Stimulated activated CD8-positive, alpha-beta memory T cell treated with anti-CD3 and anti-CD28 coated beads, Interleukin-7, amount 100 ng/mL, for 48 hours (primary cell): ENCODE measurements at regions not wholly inside any gene's neighbourhood (a gene's known extent, or its start where the extent isn't known, plus 50 kb on each side); places are given as distances from the start of the nearest gene placed in this dataset.

Experiments used
- DNase-seq, 2 donors: peaks; one replicate each; pipeline ENCODE4 v3.0.0-alpha.2; 2020; ENCODE audit warnings: low read depth in 1 of 2; ENCODE audit errors: extremely low read depth in 1 of 2

DNA sequence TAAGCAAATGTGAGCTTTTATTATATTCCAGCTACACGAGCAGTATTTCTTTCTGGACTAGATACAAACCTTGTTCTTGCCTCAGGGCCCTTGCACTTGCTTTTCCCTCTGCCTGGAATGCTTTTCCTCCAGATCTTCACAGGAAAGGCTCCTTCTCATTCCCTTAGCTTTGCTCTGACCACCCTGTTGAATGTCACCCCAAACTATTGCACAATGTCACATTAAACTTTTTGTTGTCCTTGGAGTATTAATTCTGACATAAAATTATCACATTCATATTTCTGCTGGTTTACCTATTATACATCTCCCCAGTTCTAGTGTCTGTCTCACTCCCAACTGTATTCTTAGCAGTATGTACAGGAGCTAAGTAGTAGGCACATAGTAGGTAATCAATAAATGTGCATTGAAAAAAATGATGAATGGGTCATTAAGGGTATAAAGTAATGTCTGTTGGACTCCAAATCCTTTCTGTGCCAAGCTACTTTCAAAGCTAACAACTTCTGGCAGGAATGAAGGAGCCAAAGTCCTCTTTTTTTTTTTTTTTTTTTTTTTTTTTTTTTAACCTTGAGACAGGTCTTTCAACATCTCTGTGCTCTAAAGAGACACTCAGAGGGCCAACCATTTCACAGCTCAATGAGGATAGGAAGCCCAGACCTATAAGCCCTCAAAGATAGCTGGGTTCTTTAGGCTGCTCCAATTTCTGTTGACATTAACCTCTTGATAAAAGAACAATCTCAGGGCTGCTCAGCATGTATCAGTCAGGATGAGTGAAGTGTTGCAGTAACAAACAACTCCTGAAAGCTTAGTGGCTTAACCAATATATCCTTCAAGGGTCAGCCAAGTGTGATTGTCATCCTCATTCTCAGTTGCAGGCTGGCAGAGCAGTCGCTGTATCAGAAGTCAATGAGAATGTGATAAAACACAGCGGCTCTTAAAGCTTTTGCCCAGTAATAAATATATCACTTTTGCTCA is 424.4 kb upstream of the TBX3 start:
- no peak for DNase-seq

DNA sequence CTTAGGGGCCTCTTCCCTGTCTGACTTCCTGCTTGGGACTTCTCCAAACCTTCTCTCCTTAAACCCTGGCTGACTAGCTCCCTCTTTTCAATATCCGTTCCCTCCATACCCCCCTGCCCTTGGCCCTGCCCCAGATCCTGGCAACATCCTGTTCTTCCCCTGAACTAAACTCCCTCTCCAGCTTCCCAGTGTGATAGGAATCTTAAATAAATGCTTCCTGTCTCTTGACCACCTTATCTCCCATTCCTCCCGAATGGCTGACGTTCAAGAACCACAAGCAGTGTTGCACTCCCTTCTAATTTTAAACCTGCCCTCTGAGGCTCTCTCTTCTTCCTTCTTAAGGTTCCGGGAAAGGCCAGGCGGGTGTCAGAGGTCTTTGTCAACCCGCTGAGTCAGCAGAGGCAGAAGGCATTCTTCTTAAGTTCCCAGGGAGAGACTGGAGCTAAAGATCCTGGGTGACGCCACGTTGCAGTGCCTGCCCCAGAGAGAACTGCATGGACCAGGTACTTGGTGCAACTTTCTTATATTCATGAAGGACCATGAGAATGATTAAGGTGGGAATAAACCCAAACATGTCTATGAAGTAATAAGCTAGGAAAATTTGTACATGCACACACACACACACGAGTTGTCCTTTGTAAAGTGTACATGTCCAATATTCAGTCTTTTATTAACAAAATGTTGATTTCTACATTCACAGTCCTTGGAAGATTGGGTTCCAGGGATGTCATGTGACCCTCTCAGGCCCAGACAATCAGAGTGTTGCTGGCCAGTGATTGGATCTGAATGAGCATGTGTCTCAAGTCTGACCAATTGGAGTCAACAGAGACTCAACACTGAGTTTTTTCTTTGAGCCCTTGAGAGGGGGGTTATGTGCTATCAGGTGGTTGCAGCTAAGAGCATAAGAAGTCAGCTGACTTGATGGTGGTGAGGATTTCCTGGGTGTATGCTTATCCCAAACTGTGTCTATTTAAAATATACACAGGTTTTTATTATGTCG is 420.2 kb upstream of the TBX3 start:
- DNase-seq, result no peak

DNA sequence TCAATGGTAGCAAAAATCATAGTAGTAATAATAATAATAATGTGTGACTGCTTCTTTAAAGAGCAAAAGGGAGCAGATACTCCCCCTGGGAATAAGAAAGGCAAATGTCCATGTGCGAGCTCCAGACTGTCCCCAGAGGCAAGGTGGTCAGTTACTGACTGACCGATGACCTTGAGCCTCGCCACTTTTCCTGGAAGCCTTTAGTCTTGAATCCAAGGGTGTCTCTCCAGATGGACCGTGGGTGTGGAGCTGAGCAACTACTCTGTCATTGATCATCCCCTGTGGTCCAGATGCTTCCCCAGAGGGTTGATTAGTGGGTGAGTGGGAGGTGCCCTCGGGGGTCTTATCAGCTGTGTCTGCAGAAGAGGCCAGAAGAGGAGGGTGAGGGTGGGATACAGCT is 418.5 kb upstream of the TBX3 start:
- DNase-seq, result no peak

DNA sequence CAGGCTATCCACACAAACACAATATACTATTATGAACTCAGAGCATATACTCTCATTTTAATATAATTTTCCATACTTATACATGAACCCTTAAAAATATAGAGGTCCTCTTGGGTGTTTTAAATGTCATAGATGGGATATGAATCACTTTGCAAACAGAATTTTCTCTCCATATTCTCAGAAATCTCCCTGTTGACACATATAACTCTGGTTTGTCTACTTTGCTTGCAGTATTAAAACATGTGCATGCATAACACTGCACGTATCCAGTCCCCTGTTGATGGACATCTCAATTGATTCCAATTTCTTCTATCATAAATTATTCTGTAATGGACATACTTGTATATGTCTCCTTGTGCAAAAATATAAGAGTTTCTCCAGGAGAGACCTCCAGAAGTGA is 417.5 kb upstream of the TBX3 start:
- DNase-seq, result no peak

DNA sequence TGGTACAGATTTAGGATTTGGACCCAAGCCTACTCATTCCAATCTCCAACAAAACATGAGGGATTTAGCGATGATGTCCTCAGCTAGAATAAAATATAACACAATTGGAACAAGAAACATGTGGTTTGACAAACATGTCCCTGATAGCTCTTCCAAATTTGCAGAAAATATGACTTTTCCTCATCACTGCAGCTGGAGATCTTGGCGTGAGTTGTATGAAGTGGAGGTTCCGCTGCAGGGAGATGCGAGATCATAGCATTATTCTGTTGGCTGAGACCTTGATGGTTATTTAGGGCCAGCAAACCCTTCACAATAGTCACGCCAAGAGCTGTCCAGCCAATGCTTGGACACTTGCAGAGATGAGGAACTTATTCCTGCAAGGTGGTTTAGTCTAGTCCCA is 413.4 kb upstream of the TBX3 start:
- DNase-seq, result no peak

DNA sequence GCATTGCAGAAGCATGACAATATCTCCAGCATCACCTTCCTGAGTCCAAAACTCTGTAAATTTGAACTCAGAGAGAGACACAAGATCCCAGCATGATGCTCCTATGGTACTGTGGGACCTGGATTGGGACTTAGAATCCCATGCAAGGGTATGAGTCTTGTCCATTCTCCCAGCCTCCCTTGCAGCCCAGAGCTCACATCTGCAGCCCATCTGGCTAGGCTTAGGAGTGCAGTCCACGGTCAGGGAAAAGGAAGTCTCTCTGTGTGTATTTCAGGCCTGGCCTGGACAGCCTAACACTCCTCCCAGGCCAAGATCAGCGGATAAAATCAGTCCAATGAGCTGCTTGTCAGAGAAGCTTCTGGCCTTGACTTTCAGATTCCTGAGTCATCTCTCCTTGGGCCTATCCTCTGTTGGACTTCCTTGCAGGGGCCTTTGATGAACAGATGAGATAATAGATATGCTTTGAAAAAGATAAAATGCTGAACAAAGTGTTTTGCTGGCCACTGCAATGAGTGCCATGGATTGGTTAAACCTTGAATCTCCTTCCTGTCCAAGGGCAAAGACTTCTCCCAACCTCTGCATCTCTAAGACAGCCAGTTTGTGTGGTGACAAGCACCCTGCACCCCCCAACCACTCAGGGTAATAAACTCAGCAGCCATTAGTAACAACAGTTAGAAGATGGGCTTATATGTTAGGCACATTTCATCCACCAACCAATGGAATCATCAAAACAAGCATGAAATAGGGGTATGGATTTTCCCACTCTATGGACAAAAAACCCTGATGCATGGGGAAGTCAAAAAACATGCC is 412.8 kb upstream of the TBX3 start:
- no peak for DNase-seq

DNA sequence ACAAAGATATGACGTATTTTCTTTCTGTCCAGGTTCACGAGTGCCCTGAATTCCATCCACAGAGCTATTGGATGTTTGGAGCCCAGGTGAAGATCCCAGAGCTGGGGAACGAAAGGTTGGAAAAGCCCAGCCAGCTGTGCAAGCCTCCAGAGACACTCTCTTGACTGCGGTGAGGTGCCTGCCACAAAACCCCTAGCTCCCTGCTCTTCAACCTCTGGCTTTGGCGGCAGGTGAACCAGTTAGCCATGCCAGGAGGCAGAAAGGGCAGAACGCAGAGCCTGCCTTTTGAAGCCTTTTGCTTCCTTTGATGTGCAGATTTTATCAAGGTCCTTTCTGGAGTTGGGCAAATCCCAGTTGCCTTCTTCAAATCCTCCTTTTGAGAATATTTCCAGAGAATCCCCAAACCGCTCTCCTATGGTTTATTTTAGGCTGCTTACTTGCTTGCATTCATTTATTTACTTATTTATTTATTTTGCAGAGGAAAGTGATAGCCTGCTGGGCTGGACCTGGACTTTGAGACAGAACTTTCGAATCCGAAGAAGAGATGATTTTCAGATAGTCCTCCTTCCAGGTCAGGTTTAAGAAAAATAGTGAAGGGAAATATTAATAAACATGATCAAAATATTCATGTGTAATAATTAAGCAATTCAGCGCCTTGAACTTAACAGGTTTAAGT is 411.2 kb upstream of the TBX3 start:
- no peak for DNase-seq

DNA sequence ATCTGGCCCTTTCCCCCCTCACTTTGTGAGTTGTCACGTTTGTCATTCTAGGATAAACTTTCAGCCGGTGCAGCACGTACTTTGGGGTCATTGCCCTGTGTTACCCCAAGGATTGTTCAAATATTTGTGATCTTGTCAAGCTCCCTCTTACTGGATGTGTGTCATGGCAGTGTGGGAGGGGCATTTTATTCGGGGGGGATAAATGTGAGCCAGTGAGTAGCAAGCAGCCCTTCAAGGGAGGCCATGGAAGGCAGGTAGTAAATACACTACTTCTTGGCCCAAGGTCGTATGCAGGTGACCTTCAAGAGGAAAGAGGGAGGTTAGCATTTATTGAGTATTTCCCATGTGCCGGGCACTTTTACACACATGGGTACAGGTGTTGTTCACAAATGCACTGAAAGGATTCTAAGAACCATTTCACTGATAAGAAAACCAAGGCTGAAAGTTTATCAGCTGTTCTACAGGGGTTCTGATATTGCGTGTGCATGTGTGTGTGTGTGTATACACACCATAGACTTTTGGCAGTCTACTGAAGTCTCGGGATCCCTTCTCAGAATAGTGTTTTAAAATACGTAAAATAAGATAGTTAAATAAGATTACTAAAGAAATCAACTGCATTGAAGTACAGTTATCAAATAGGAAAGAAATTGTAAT is 410.3 kb upstream of the TBX3 start:
- DNase-seq, result no peak

DNA sequence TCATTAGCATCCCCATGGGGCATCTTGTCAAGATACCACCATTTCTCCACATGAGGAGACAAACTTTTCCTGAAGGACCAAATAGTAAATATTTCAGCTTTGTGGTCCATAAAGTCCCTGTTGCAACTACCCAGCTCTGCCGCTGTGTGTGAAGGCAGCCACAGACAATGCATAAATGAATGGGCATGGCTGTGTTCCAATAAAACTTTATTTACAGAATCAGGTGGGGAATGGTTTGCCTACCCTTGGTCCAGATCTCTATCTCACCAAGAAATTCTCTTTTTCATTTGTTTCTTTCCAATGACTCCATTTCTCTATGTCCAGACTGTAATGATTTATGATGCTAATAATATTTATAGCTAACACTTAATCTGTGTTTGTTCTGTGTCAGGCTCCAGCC is 409.3 kb upstream of the TBX3 start:
- DNase-seq, result no peak

DNA sequence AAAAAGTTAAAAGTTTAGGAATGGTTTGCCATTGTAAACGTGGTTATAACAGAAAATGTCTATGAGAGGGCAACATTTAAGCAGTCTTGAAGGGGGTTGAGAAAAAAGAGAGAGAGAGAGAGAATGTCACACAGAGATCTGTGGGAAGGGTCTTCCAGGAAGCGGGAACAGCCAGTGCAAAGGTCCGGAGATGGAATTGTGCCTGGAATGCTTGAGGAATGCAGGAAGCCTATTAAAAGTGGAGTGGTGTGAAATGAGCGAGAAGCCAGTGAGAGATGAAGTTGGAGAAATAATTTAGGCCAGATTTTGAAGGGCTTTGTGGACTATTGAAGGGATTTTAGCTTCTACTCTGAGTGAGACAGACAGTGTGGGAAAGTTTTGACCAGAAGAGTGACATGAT is 406.8 kb upstream of the TBX3 start:
- no peak for DNase-seq

DNA sequence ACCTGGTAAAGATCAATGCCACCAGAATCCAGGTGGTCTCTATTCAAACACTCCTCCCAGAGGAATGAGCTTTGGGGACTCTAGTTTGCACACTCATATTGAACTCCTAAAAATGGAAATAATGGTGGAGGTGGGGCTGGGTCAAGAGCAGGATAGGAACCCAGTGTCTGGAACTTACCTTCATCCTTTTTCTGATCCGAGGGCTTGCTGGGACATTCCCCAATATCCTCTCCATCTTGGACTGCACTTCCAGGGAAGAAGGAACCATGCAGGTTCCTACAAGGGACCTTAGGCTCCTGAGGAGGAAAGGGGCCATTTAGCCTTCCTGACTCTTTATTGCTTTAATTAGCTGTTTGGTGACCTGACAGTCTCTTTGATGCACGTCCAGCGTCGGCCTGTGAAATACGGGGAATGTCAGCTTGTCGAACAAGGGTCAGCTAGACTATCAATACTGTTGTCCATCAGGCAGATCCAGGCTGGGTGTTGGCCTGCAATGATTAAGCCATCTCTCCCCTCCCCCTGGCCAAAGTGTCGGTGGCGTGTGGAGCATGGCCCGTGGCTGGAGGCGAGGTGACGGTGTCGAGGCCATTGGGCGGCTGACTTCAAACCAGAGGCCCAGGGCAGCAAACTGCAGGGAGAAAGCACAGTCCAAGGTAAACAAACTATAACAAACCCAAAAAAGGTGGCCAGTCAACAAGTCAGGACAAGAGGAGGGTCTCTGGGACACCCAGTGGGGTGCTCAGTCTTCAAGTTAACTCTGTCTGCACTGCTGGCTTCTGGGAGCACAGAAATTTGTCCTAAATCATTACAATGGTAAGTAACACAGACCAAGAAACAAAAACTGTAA is 405.2 kb upstream of the TBX3 start:
- DNase-seq, result no peak

DNA sequence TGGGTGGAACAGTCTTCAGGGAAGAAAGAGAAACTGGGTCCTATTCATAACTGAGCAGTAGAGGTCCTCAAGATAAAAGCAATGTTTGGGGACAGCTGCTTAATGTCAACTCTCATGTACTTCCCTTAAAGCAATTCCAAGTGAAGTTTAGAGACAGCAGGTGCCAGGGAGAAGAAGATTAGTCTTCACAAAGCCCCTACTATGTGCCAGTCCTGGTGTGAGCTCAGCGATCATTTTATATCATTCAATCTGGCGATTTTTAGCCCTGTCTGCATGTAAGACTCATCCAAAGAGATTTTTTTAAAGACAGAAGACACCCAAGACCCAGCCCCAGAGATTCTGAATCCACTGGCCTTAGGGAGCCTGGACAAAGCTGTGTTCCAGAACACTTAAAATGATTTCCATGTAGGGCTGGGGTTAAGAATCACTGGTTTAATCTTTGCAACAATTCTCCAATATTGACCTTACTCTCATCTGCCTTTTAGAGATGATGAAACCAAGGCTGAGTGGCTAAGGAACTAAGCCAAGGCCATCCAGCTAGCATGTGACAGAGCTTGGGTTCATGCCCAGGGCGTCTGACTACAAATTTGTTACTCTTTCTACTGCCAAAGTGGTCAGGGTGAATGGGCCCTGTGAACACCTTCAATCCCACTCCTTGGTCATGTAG is 404.5 kb upstream of the TBX3 start:
- no peak for DNase-seq

DNA sequence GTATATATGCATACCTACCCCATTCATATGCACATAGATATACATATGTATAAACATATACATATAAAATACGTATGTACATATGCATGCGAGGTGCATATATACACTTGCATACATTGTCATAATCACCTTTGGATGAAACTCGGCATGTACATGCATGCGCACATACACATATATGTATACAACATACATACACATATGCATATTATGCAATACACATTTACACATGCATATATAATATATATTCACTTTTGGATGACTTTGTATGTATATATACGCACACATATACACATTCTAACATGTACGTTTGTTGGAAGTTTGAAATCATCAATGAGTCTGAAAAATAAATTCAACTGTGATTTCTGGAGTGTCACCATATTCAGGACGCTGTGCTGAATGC is 401.6 kb upstream of the TBX3 start:
- no peak for DNase-seq

DNA sequence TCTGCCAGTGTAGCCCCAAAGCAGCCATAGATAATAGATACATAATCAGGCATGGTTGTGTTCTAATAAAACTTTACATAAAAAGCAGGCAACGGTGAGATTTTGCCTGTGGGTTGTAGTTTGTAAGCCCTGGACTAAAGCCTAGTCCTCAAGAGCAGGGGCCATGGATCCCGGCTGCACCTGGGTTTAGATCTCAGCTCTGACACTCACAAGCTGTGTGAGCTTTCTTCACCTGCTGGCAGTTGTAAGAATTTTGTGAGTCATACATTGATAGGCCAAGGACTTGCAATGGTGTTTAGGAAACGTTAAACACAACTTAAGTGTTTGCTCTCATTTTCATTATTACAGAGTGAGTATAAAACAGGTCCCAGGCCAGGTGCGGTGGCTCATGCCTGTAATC is 395.8 kb upstream of the TBX3 start:
- DNase-seq, result no peak

DNA sequence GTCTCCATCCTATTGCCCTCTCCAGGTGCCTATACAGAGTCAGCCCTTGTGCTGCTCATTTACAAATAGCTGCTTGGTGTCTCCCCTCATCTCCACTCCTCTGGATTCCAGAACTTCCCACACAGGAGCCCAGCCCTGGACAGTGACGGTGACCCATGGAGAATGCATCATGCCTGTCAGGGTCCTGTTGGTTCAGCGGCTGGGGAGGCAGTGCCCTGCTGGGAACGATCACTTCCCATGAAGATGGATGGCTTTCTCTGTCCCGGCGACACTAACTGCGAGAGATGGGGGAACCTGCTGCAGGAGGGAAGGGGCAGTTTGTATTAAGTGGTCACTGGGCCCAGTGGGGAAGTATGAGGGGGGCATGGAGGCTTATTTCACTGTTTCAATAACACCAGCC is 395.0 kb upstream of the TBX3 start:
- DNase-seq, result no peak

DNA sequence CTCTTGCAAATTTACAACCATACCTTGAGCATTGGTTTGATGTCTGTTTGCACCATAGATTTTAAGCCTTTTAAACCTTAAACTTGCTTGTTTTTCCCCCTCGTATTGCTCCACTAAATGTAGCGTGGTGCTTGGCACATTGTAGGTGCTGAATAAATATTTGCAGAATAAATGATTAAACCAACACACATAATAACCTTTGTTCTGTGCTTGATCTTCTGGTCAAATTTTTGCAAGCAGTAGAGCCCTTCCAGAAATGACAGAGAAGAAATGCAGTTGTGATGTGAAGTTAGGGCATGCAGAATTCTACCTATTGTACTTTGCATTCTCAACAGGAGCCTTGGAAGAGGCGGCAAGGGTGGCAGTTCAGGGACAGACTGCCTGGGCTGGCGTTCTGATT is 394.4 kb upstream of the TBX3 start:
- no peak for DNase-seq

DNA sequence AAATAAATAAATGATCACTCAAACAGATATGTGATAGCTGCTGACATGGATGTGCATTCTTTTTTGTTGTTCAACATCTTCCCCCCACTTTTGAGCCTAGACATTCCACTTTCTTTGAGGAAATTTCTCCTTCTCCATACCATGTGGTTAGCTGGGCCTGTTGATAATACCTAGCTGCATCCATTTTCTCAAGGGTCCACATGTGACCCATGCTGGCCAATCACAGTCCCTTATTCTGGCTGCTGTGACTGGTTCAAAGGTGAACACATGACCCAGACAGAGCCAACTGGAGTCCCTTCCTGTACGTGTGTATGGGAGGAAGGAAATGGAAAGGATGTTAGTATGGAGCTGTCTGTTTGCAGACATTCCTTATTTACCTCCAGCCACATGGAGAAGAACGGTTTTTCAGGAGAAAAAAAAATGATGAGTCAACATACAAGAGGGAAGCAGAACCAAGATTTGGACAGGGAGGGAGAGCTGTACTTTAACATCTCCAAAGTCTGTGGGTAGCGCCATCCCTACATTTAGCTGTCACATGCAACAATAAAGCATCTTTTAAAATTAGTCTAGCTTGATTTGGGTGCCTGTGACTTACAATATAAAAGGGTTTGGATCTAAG is 391.7 kb upstream of the TBX3 start:
- no peak for DNase-seq

DNA sequence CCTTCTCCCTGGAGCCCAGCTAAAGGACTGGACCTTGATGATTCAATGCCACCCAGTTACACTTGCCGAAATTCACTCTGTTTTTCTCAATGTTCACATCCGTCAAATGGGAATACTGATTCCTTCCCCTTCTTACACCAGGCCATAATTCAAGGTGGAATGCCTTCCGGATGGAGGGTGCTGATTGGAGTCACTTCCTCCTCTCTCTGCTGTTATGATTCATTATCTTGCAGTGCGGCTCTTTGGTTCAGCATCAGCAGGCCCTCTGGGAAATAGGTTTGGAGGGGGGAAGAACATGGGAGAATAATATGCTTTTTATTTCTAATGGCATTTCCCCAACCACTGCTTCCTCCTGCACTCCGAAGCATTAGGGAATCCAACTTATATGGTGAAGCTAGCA is 390.6 kb upstream of the TBX3 start:
- DNase-seq, result no peak
